ENCODE measurements at regions not wholly inside any gene's neighbourhood (a gene's known extent, or its start where the extent isn't known, plus 50 kb on each side); places are given as distances from the start of the nearest gene placed in this dataset.

- no peak for TF ChIP-seq SUZ12 (IDR thresholded peaks at IDR 0.05; ENCODE audit: extremely low read depth, insufficient read depth, insufficient read length)
- TF ChIP-seq ZNF274 (IDR thresholded peaks at IDR 0.05; ENCODE audit: low read depth, low read length): no peak
- TF ChIP-seq YY1 (IDR thresholded peaks at IDR 0.05; ENCODE audit: insufficient read depth, insufficient read length): no peak
Measured at GRCh38 chr16:54353097-54353496, 66.5 kb upstream of the IRX3 start.

Measured in NT2/D1 (cell line).